ENCODE measurements at regions not wholly inside any gene's neighbourhood (a gene's known extent, or its start where the extent isn't known, plus 50 kb on each side); places are given as distances from the start of the nearest gene placed in this dataset.

- Histone ChIP-seq H3K9me3 (no peaks in the 10 kb centered on the region), H3K27ac (replicated peaks in 1 of 4) (no peak overlapping the region), H3K36me3 (no peaks in the 10 kb centered on the region), H3K4me1 (peaks cover 0 to 12% (median 12%) of the 10 kb centered on the region in 4 donors), H3K4me3 (no peak overlapping the region), H3K27me3 (no peaks in the 10 kb centered on the region)
- no peak for DNase-seq (ENCODE audit: extremely low spot score)
- TF ChIP-seq CTCF (IDR thresholded peaks at IDR 0.05), result no peak
- TF ChIP-seq EP300 (IDR thresholded peaks at IDR 0.05), result no peak
- no peak for TF ChIP-seq POLR2A (IDR thresholded peaks at IDR 0.05; ENCODE audit: low read depth)
- no peak for TF ChIP-seq POLR2AphosphoS5 (IDR thresholded peaks at IDR 0.05)
- intact Hi-C loops (cut with DNase I), result no loop called here
- no CpG with 5 or more reads among the region's 1 CpG for WGBS
Measured at GRCh38 chr11:128187835-128188234, 399.5 kb downstream of the ETS1 start.

- H3K4me3 ChIP-seq, result no peak overlapping the region
- 91% methylated on average over 4 of the region's 4 CpGs for WGBS
- no peak for DNase-seq (ENCODE audit: extremely low spot score)
- peaks cover 0 to 12% (median 12%) of the 10 kb centered on the region in 4 donors for H3K4me1 ChIP-seq
- H3K27ac ChIP-seq (replicated peaks in 1 of 4), result no peak overlapping the region
- TF ChIP-seq EP300 (IDR thresholded peaks at IDR 0.05) (no peak), POLR2AphosphoS5 (IDR thresholded peaks at IDR 0.05) (no peak), CTCF (IDR thresholded peaks at IDR 0.05) (no peak), POLR2A (IDR thresholded peaks at IDR 0.05; ENCODE audit: low read depth) (no peak)
- H3K9me3 ChIP-seq, result no peaks in the 10 kb centered on the region
- H3K36me3 ChIP-seq, result no peaks in the 10 kb centered on the region
- intact Hi-C loops (cut with DNase I), result no loop called here
- H3K27me3 ChIP-seq, result no peaks in the 10 kb centered on the region
Measured at GRCh38 chr11:128187377-128187776, 400.0 kb downstream of the ETS1 start.

GRCh38 chr11:128184981-128185380 lies 402.4 kb downstream of the ETS1 start:
- Histone ChIP-seq H3K9me3 (no peaks in the 10 kb centered on the region), H3K27ac (replicated peaks in 1 of 4) (no peak overlapping the region), H3K4me3 (no peak overlapping the region), H3K4me1 (peaks cover 3 to 12% (median 12%) of the 10 kb centered on the region in 4 donors), H3K36me3 (no peaks in the 10 kb centered on the region), H3K27me3 (no peaks in the 10 kb centered on the region)
- DNase-seq (ENCODE audit: extremely low spot score), result no peak
- 92% methylated on average over 7 of the region's 7 CpGs for WGBS
- TF ChIP-seq CTCF (IDR thresholded peaks at IDR 0.05) (no peak), POLR2AphosphoS5 (IDR thresholded peaks at IDR 0.05) (no peak), EP300 (IDR thresholded peaks at IDR 0.05) (no peak), POLR2A (IDR thresholded peaks at IDR 0.05; ENCODE audit: low read depth) (no peak)
- intact Hi-C loops (cut with DNase I), result no loop called here

- Histone ChIP-seq H3K9me3 (no peaks in the 10 kb centered on the region), H3K4me3 (no peak overlapping the region), H3K27ac (replicated peaks in 1 of 4) (no peak overlapping the region), H3K36me3 (no peaks in the 10 kb centered on the region), H3K27me3 (no peaks in the 10 kb centered on the region), H3K4me1 (peaks cover under 1 to 3% (median 1%) of the 10 kb centered on the region in 4 donors)
- intact Hi-C loops (cut with DNase I), result no loop called here
- TF ChIP-seq POLR2AphosphoS5 (IDR thresholded peaks at IDR 0.05) (no peak), EP300 (IDR thresholded peaks at IDR 0.05) (no peak)
- WGBS, result 100% methylated on average over 1 of the region's 1 CpG
- no peak for DNase-seq (ENCODE audit: extremely low spot score)
Measured at GRCh38 chr11:128182844-128183243, 404.5 kb downstream of the ETS1 start.

- intact Hi-C loops (cut with DNase I), result no loop called here
- H3K4me3 ChIP-seq, result no peak overlapping the region
- H3K9me3 ChIP-seq, result no peaks in the 10 kb centered on the region
- H3K27ac ChIP-seq (replicated peaks in 1 of 4), result no peak overlapping the region
- TF ChIP-seq POLR2A (IDR thresholded peaks at IDR 0.05; ENCODE audit: low read depth), result no peak
- no peak for TF ChIP-seq POLR2AphosphoS5 (IDR thresholded peaks at IDR 0.05)
- TF ChIP-seq CTCF (IDR thresholded peaks at IDR 0.05), result no peak
- no peak for TF ChIP-seq EP300 (IDR thresholded peaks at IDR 0.05)
- H3K27me3 ChIP-seq, result no peaks in the 10 kb centered on the region
- WGBS, result 96% methylated on average over 5 of the region's 5 CpGs
- H3K4me1 ChIP-seq, result peaks cover 0 to 3% (median 0%) of the 10 kb centered on the region in 4 donors
- DNase-seq (ENCODE audit: extremely low spot score), result no peak
- no peaks in the 10 kb centered on the region for H3K36me3 ChIP-seq
Measured at GRCh38 chr11:128181984-128182383, 405.4 kb downstream of the ETS1 start.
